ENCODE measurements at regions not wholly inside any gene's neighbourhood (a gene's known extent, or its start where the extent isn't known, plus 50 kb on each side); places are given as distances from the start of the nearest gene placed in this dataset.
"Not testable (repeated sequence)": the region's sequence is repeated elsewhere in the genome, so short reads cannot be mapped to it uniquely, and the experiment has no call there.

GRCh38 chr4:117135634-117136354 lies 50.4 kb upstream of the TRAM1L1 start:
- ATAC-seq (no peak), DNase-seq (ENCODE audit: low read depth in 1 of 2, low spot score in 1 of 2) (no peak), FAIRE-seq (no peak)
- no peak overlapping the region for H3K4me2 ChIP-seq
- ChIA-PET CTCF (no interaction called here), POLR2A (no interaction called here)
- H3K9me3 ChIP-seq = no peaks in the 10 kb centered on the region
- no peak overlapping the region for H3K27ac ChIP-seq
- no peak for TF ChIP-seq CHD4 (IDR thresholded peaks at IDR 0.05; ENCODE audit: borderline replicate concordance)
- TF ChIP-seq POLR2A (IDR thresholded peaks at IDR 0.05; ENCODE audit: low read length) = no peak
- TF ChIP-seq CBX2 (IDR thresholded peaks at IDR 0.05; ENCODE audit: borderline replicate concordance, low read depth) = no peak
- no peak for TF ChIP-seq RNF2 (IDR thresholded peaks at IDR 0.05; ENCODE audit: borderline replicate concordance, low read depth)
- TF ChIP-seq ZFP36 (IDR thresholded peaks at IDR 0.05; ENCODE audit: borderline replicate concordance, partially characterized antibody) = no peak
- no peak for TF ChIP-seq ZSCAN20 (CRISPR knock-in tag; IDR thresholded peaks at IDR 0.05)
- no peak for TF ChIP-seq RARB (CRISPR knock-in tag; IDR thresholded peaks at IDR 0.05)
- no peak for TF ChIP-seq EHF (CRISPR knock-in tag; IDR thresholded peaks at IDR 0.05)
- no peaks in the 10 kb centered on the region for H3K4me1 ChIP-seq
- H3K4me3 ChIP-seq = no peak overlapping the region

- Histone ChIP-seq H3K9me3 (no peaks in the 10 kb centered on the region), H3K4me3 (no peak overlapping the region), H3K4me2 (no peak overlapping the region), H3K27ac (no peak overlapping the region), H3K4me1 (no peaks in the 10 kb centered on the region)
- TF ChIP-seq ESRRA (IDR thresholded peaks at IDR 0.05; ENCODE audit: borderline replicate concordance, low read length) (no peak), HOXB13 (CRISPR knock-in tag; IDR thresholded peaks at IDR 0.05; ENCODE audit: low read depth) (no peak), RAD21 (conservative IDR thresholded peaks at IDR 0.05 in 1 of 2, IDR thresholded peaks at IDR 0.05 in 1 of 2) (no peak), KDM5A (IDR thresholded peaks at IDR 0.05) (no peak), CEBPB (IDR thresholded peaks at IDR 0.05) (no peak), SMC3 (IDR thresholded peaks at IDR 0.05) (no peak), ELK1 (IDR thresholded peaks at IDR 0.05; ENCODE audit: low read depth, low read length) (no peak), HES2 (IDR thresholded peaks at IDR 0.05) (no peak), NFE2L2 (conservative IDR thresholded peaks at IDR 0.05; ENCODE audit: low read length) (no peak), FOSB (CRISPR knock-in tag; IDR thresholded peaks at IDR 0.05) (no peak), PBX3 (IDR thresholded peaks at IDR 0.05) (no peak), ZC3H11A (IDR thresholded peaks at IDR 0.05) (no peak), REST (IDR thresholded peaks at IDR 0.05) (no peak), POLR2AphosphoS2 (conservative IDR thresholded peaks at IDR 0.05; ENCODE audit: low read length) (no peak), SREBF2 (IDR thresholded peaks at IDR 0.05) (no peak), EP300 (IDR thresholded peaks at IDR 0.05) (no peak), HOXA7 (CRISPR knock-in tag; IDR thresholded peaks at IDR 0.05) (no peak), CHD2 (IDR thresholded peaks at IDR 0.05; ENCODE audit: low read length, partially characterized antibody) (no peak), RNF2 (IDR thresholded peaks at IDR 0.05; ENCODE audit: borderline replicate concordance, low read depth) (no peak), PHF8 (IDR thresholded peaks at IDR 0.05; ENCODE audit: borderline replicate concordance, low read depth) (no peak)
- ChIA-PET POLR2A (no interaction called here), CTCF (no interaction called here)
- WGBS (ENCODE audit: missing lambda C conversion rate) = 29% methylated on average over 2 of the region's 2 CpGs
- DNase-seq (ENCODE audit: low read depth in 1 of 2, low spot score in 1 of 2) = peak in 1 of 2 experiments; percentile 9
- no peak for ATAC-seq
- FAIRE-seq = no peak
Measured at GRCh38 chr4:117137145-117137544, 51.8 kb upstream of the TRAM1L1 start.

GRCh38 chr4:117138732-117139131 lies 53.4 kb upstream of the TRAM1L1 start:
- H3K4me3 ChIP-seq; H3K4me1 ChIP-seq; H3K27ac ChIP-seq; ATAC-seq; DNase-seq (ENCODE audit: low read depth in 1 of 2, low spot score in 1 of 2); H3K9me3 ChIP-seq; H3K4me2 ChIP-seq; FAIRE-seq; CTCF ChIA-PET; POLR2A ChIA-PET: not testable (repeated sequence)
- 7% methylated on average over 3 of the region's 3 CpGs for WGBS (ENCODE audit: missing lambda C conversion rate)

Measured in A549 (cell line).